ENCODE measurements at regions not wholly inside any gene's neighbourhood (a gene's known extent, or its start where the extent isn't known, plus 50 kb on each side); places are given as distances from the start of the nearest gene placed in this dataset.

DNA sequence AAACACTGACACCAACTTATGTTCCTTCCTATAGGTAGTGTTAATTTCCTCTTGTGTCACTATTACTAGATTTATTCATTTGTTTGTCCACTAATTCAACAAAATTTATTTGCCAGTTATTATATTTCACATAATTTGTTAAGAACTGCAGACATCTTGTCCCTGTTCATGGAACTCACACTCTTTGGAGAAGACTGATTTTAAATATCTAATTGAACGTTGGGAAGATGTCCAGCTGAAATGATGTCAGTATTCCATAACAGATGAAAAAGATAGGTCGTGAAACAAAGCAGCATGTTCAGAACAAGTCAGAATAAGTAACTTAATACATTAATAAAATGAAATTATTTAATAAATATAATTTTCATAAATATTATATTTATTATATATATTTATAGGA is 873.1 kb upstream of the PHF14 start:
- H3K4me3 ChIP-seq (ENCODE audit: control insufficient read depth, low read depth, low read length): no peak overlapping the region
- TF ChIP-seq, protein P1, sequence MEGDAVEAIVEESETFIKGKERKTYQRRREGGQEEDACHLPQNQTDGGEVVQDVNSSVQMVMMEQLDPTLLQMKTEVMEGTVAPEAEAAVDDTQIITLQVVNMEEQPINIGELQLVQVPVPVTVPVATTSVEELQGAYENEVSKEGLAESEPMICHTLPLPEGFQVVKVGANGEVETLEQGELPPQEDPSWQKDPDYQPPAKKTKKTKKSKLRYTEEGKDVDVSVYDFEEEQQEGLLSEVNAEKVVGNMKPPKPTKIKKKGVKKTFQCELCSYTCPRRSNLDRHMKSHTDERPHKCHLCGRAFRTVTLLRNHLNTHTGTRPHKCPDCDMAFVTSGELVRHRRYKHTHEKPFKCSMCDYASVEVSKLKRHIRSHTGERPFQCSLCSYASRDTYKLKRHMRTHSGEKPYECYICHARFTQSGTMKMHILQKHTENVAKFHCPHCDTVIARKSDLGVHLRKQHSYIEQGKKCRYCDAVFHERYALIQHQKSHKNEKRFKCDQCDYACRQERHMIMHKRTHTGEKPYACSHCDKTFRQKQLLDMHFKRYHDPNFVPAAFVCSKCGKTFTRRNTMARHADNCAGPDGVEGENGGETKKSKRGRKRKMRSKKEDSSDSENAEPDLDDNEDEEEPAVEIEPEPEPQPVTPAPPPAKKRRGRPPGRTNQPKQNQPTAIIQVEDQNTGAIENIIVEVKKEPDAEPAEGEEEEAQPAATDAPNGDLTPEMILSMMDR (conservative IDR thresholded peaks at IDR 0.05; ENCODE audit: control insufficient read depth, insufficient read depth, low read depth, low read length): no peak
- DNase-seq (ENCODE audit: low read depth): no peak

DNA sequence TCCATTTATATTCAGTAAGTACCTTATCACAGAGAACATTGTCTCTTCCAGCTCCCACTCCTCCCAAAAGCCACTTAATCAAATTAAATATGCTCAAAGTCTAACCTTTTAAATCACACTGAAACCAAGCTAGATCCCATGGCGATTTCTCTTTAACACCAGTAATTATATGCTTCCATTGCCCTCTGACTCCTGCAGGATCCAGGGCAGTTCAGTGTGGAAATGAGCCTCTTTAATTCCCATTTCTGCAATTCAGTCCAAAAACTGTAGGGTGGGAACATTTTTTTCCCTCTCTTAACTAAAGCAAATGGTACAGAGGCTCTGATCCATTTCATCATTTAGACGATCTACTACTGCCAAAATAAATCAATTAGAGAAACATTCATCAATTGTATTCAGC is 872.3 kb upstream of the PHF14 start:
- no peak overlapping the region for H3K4me3 ChIP-seq (ENCODE audit: control insufficient read depth, low read depth, low read length)
- DNase-seq (ENCODE audit: low read depth): no peak
- TF ChIP-seq, protein P1 (conservative IDR thresholded peaks at IDR 0.05; ENCODE audit: control insufficient read depth, insufficient read depth, low read depth, low read length): no peak

DNA sequence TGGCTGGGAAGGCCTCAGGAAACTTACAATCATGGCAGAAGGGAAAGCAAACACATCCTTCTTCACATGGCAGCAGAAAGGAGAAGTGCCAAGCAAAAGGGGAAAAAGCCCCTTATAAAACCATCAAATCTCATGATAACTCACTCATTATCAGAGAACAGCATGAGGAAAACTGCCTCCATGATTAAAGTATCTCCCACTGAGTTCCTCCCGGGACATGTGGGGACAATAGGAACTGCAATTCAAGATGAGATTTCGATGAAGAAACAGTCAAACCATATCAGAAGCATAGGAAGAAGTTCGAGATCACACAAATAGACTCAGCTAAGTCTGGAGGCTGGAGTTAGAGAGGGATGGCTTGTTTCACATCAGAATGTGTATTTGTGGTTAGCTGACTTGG is 869.4 kb upstream of the PHF14 start:
- TF ChIP-seq, protein P1 (conservative IDR thresholded peaks at IDR 0.05; ENCODE audit: control insufficient read depth, insufficient read depth, low read depth, low read length): no peak
- no peak for DNase-seq (ENCODE audit: low read depth)

DNA sequence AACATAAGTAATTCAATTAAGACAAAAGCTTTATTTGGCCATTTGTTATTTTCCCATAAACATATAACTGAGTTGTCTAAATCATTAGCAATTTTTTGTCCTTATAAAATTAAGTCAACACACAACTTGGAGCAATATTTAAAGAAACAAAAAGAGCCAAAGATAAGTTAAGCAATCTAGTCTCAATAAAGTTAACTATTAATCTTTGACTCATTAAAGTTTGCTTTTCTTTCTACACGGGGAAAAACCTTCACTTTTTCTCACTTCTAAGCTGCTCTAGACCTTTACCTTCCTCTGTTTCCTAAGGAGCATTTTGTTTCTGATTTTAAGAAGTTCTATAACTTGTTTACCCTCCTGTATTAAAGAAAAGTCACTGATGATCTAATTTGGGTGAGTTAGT is 867.1 kb upstream of the PHF14 start:
- DNase-seq (ENCODE audit: low read depth): no peak
- no peak overlapping the region for H3K4me3 ChIP-seq (ENCODE audit: control insufficient read depth, low read depth, low read length)
- TF ChIP-seq, protein P1 (conservative IDR thresholded peaks at IDR 0.05; ENCODE audit: control insufficient read depth, insufficient read depth, low read depth, low read length): no peak

More for the DNA sequence above, 869.4 kb upstream of the PHF14 start:
- H3K4me3 ChIP-seq (ENCODE audit: control insufficient read depth, low read depth, low read length): no peak overlapping the region

DNA sequence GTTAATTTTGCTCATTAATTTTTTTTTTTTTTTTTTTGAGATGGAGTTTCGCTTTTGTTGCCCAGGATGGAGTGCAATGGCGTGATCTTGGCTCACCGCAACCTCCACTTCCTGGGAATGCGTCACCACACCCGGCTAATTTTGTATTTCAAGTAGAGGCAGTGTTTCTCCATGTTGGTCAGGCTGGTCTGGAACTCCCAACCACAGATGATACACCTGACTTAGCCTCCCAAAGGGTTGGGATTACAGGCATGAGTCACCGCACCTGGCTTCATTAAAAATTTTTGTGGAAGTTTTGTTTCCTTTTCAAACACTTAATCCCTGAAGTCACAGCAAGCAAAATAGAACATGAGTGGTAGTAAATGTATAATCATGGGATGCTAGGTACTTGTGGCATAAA is 857.2 kb upstream of the PHF14 start:
- no peak for DNase-seq (ENCODE audit: low read depth)
- no peak overlapping the region for H3K4me3 ChIP-seq (ENCODE audit: control insufficient read depth, low read depth, low read length)
- TF ChIP-seq, protein P1 (conservative IDR thresholded peaks at IDR 0.05; ENCODE audit: control insufficient read depth, insufficient read depth, low read depth, low read length): no peak

DNA sequence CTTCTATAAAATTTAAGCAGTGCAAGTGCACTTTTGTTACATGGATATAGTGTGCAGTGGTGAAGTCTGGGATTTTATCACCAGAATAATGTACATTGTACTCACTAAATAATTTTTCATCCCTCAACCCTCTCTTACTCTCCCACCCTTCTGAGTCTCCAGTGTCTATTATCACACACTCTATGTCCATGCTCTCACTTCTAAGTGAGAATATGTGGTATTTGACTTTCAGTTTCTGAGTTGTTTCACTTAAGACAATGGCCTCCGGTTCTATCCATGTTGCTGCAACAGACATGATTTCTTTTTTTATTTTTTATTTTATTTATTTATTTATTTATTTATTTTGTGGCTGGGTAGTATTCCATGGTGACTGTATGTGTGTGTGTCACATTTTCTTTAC is 855.9 kb upstream of the PHF14 start:
- H3K4me3 ChIP-seq (ENCODE audit: control insufficient read depth, low read depth, low read length): no peak overlapping the region
- no peak for DNase-seq (ENCODE audit: low read depth)
- TF ChIP-seq, protein P1 (conservative IDR thresholded peaks at IDR 0.05; ENCODE audit: control insufficient read depth, insufficient read depth, low read depth, low read length): no peak

DNA sequence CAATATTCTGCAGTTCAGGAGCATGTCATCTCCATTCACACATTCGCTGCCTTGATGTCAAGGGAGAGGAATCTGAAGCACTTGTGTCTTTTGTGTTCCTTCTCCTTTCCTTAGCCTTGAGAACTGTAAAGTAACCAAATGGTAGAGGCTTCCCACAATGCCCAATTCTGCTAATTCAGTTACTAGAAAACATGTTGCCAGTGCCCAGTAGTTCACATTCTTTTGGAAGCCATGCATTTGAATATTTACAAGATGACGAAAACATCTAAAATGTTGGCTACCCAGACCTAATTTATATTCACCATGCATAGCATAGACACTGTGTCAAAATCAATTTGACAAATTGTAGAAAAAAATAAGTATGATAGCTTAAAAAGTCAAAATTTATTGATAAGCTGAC is 852.7 kb upstream of the PHF14 start:
- DNase-seq (ENCODE audit: low read depth): no peak
- TF ChIP-seq, protein P1 (conservative IDR thresholded peaks at IDR 0.05; ENCODE audit: control insufficient read depth, insufficient read depth, low read depth, low read length): no peak
- H3K4me3 ChIP-seq (ENCODE audit: control insufficient read depth, low read depth, low read length): no peak overlapping the region

Data from fibroblast of mammary gland (primary cell).